ENCODE measurements at regions not wholly inside any gene's neighbourhood (a gene's known extent, or its start where the extent isn't known, plus 50 kb on each side); places are given as distances from the start of the nearest gene placed in this dataset.

DNA sequence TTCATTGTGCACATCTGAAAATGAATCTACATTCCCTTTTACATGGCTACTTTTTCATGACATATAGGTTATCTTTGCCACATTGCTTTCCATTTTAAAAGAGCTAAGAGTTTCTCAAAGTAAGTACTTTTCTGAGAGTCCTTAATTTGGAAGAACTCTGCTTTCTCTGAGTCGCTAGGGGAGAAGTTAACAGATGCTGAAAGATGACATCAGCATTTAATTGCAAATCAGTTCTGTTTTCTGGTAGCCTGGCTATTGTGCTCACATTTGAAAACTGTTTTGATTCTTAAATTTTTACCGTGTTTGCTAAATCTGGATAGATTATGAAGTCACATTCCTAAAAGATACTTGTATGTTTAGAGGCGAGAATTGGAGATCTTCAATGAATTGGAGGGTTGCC, 107.7 kb upstream of the C1QTNF9B start:
- WGBS (ENCODE audit: insufficient coverage), result 56% methylated on average over 2 of the region's 3 CpGs
- Histone ChIP-seq H3K4me3 (ENCODE audit: low read depth, low read length) (no peak overlapping the region), H3K36me3 (ENCODE audit: control insufficient read depth, insufficient read depth, low read length) (peaks cover 3% of the 10 kb centered on the region), H3K9me3 (ENCODE audit: control insufficient read depth, insufficient read depth, low read length) (no peaks in the 10 kb centered on the region), H3K4me1 (ENCODE audit: control insufficient read depth, insufficient read depth, low read length) (peaks cover 22% of the 10 kb centered on the region), H3K27ac (ENCODE audit: low read depth, low read length) (no peak overlapping the region), H3K27me3 (ENCODE audit: control insufficient read depth, insufficient read depth, low read length) (no peaks in the 10 kb centered on the region)
- DNase-seq (ENCODE audit: low read depth in 4 of 6, low spot score in 6 of 6), result no peak

DNA sequence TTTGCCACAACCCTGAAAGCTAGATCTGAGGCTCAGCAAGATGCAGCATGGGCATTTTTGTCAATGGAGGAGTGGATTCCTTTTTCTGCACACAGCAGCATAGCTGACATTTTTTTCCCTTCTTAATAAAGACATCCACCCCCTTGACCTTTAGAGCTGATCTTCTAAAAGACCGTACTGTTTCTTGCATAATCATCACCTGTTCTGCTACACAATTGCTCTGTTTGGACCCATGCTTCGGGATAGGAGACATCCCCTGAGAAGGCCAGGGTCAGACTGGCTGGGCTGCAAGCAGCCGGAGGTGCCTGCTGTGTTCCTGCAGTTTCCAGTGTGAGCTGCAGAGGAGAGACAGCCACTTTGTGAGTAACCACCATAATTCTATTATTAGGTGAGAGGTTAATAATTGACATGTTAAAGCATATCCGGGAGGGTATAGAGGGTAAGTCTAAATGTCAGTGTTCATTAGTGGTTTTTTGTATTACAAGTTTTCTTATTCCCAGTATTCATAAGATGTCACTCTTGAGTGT, 108.5 kb upstream of the C1QTNF9B start:
- Histone ChIP-seq H3K4me3 (ENCODE audit: low read depth, low read length) (no peak overlapping the region), H3K27ac (ENCODE audit: low read depth, low read length) (no peak overlapping the region), H3K27me3 (ENCODE audit: control insufficient read depth, insufficient read depth, low read length) (no peaks in the 10 kb centered on the region), H3K9me3 (ENCODE audit: control insufficient read depth, insufficient read depth, low read length) (no peaks in the 10 kb centered on the region), H3K36me3 (ENCODE audit: control insufficient read depth, insufficient read depth, low read length) (peaks cover 3% of the 10 kb centered on the region), H3K4me1 (ENCODE audit: control insufficient read depth, insufficient read depth, low read length) (peaks cover 17% of the 10 kb centered on the region)
- whole genome bisulfite sequencing (ENCODE audit: insufficient coverage), result 39% methylated on average over 3 of the region's 4 CpGs
- DNase-seq (ENCODE audit: low read depth in 4 of 6, low spot score in 6 of 6), result peak in 1 of 6 donors; percentile 37

DNA sequence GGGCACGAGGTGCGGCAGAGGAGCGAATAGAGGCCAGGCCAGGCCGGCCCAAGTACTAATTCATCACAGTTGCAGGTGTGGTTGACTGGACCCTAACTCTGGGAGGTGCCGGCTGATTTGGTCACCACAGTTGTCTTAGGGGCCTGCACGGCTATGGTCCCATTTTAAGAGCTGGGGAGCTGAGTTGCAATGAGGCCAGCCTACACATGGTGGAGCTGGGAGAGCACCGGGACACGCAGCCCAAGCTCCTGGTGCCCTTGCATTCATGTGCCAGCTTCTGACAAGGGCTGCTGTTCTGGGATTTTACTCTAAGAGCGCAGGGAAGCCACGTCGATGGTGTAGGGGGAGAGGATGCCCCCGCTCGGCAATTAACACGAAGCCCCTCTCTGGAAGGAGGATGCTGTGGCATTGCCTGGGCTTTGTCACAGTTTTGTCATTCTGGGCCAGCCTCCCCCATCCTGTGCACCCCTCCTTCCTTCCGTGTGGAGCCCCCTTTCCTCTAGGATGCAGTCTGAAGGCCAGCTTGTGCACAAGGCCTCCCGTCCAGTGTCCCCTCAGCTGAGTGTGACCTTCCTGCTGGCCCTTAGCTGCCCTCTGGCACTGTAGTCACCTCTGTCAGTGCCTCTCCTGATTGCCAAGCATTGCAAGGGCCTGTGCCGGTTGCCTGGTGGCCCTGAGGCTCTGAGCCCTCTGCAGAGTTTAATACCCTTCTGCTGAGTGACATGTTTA, 109.4 kb upstream of the C1QTNF9B start:
- no peaks in the 10 kb centered on the region for H3K9me3 ChIP-seq (ENCODE audit: control insufficient read depth, insufficient read depth, low read length)
- no peaks in the 10 kb centered on the region for H3K27me3 ChIP-seq (ENCODE audit: control insufficient read depth, insufficient read depth, low read length)
- H3K4me3 ChIP-seq (ENCODE audit: low read depth, low read length), result no peak overlapping the region
- peaks cover 14% of the 10 kb centered on the region for H3K4me1 ChIP-seq (ENCODE audit: control insufficient read depth, insufficient read depth, low read length)
- 88% methylated on average over 15 of the region's 17 CpGs for WGBS (ENCODE audit: insufficient coverage)
- H3K36me3 ChIP-seq (ENCODE audit: control insufficient read depth, insufficient read depth, low read length), result peaks cover 9% of the 10 kb centered on the region
- no peak overlapping the region for H3K27ac ChIP-seq (ENCODE audit: low read depth, low read length)
- DNase-seq (ENCODE audit: low read depth in 4 of 6, low spot score in 6 of 6), result no peak

GRCh38 chr13:24007979-24008620, 110.8 kb upstream of the C1QTNF9B start:
- H3K27me3 ChIP-seq (ENCODE audit: control insufficient read depth, insufficient read depth, low read length), result no peaks in the 10 kb centered on the region
- no peaks in the 10 kb centered on the region for H3K9me3 ChIP-seq (ENCODE audit: control insufficient read depth, insufficient read depth, low read length)
- H3K4me3 ChIP-seq (ENCODE audit: low read depth, low read length), result no peak overlapping the region
- peaks cover 22% of the 10 kb centered on the region for H3K4me1 ChIP-seq (ENCODE audit: control insufficient read depth, insufficient read depth, low read length)
- 94% methylated on average over 8 of the region's 9 CpGs for WGBS (ENCODE audit: insufficient coverage)
- no peak overlapping the region for H3K27ac ChIP-seq (ENCODE audit: low read depth, low read length)
- peaks cover 11% of the 10 kb centered on the region for H3K36me3 ChIP-seq (ENCODE audit: control insufficient read depth, insufficient read depth, low read length)
- DNase-seq (ENCODE audit: low read depth in 4 of 6, low spot score in 6 of 6), result no peak

GRCh38 chr13:24008679-24009078, 111.4 kb upstream of the C1QTNF9B start:
- WGBS (ENCODE audit: insufficient coverage), result 73% methylated on average over 3 of the region's 3 CpGs
- no peak overlapping the region for H3K4me3 ChIP-seq (ENCODE audit: low read depth, low read length)
- peaks cover 11% of the 10 kb centered on the region for H3K36me3 ChIP-seq (ENCODE audit: control insufficient read depth, insufficient read depth, low read length)
- peaks cover 24% of the 10 kb centered on the region for H3K4me1 ChIP-seq (ENCODE audit: control insufficient read depth, insufficient read depth, low read length)
- no peak for DNase-seq (ENCODE audit: low read depth in 4 of 6, low spot score in 6 of 6)
- H3K9me3 ChIP-seq (ENCODE audit: control insufficient read depth, insufficient read depth, low read length), result no peaks in the 10 kb centered on the region
- no peaks in the 10 kb centered on the region for H3K27me3 ChIP-seq (ENCODE audit: control insufficient read depth, insufficient read depth, low read length)
- no peak overlapping the region for H3K27ac ChIP-seq (ENCODE audit: low read depth, low read length)

GRCh38 chr13:24011266-24011665, 114.0 kb upstream of the C1QTNF9B start:
- H3K27me3 ChIP-seq (ENCODE audit: control insufficient read depth, insufficient read depth, low read length), result no peaks in the 10 kb centered on the region
- DNase-seq (ENCODE audit: low read depth in 4 of 6, low spot score in 6 of 6), result no peak
- no peaks in the 10 kb centered on the region for H3K9me3 ChIP-seq (ENCODE audit: control insufficient read depth, insufficient read depth, low read length)
- no peak overlapping the region for H3K27ac ChIP-seq (ENCODE audit: low read depth, low read length)
- H3K4me3 ChIP-seq (ENCODE audit: low read depth, low read length), result no peak overlapping the region
- H3K36me3 ChIP-seq (ENCODE audit: control insufficient read depth, insufficient read depth, low read length), result peaks cover 11% of the 10 kb centered on the region
- peaks cover 17% of the 10 kb centered on the region for H3K4me1 ChIP-seq (ENCODE audit: control insufficient read depth, insufficient read depth, low read length)
- WGBS (ENCODE audit: insufficient coverage), result 91% methylated on average over 7 of the region's 7 CpGs

GRCh38 chr13:24012648-24013047, 115.3 kb upstream of the C1QTNF9B start:
- peaks cover 8% of the 10 kb centered on the region for H3K36me3 ChIP-seq (ENCODE audit: control insufficient read depth, insufficient read depth, low read length)
- H3K4me3 ChIP-seq (ENCODE audit: low read depth, low read length), result no peak overlapping the region
- no peak for DNase-seq (ENCODE audit: low read depth in 4 of 6, low spot score in 6 of 6)
- H3K27ac ChIP-seq (ENCODE audit: low read depth, low read length), result no peak overlapping the region
- H3K9me3 ChIP-seq (ENCODE audit: control insufficient read depth, insufficient read depth, low read length), result no peaks in the 10 kb centered on the region
- H3K27me3 ChIP-seq (ENCODE audit: control insufficient read depth, insufficient read depth, low read length), result no peaks in the 10 kb centered on the region
- WGBS (ENCODE audit: insufficient coverage), result 71% methylated on average over 8 of the region's 10 CpGs
- H3K4me1 ChIP-seq (ENCODE audit: control insufficient read depth, insufficient read depth, low read length), result peaks cover 17% of the 10 kb centered on the region

DNA sequence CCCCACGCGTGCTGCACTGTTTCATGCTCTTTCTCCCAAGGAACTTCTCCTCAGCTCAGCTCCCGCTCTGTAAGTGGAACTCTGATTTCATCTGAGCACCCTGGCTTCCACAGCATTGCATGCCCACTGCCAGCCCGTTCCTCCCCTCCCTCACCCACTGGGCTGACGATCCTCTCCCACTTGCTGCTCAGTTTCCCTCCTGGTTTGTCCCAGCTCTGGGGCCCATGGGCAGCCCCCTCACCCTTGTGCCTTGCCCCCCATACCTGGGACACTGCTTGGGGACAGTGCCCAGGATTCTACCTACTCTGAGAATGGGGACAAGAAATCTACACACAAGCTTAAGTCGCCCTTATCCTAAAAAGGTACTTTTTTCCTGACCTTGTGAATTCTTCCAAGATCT, 115.9 kb upstream of the C1QTNF9B start:
- Histone ChIP-seq H3K4me3 (ENCODE audit: low read depth, low read length) (no peak overlapping the region), H3K4me1 (ENCODE audit: control insufficient read depth, insufficient read depth, low read length) (peaks cover 17% of the 10 kb centered on the region), H3K27me3 (ENCODE audit: control insufficient read depth, insufficient read depth, low read length) (no peaks in the 10 kb centered on the region), H3K27ac (ENCODE audit: low read depth, low read length) (no peak overlapping the region), H3K9me3 (ENCODE audit: control insufficient read depth, insufficient read depth, low read length) (no peaks in the 10 kb centered on the region), H3K36me3 (ENCODE audit: control insufficient read depth, insufficient read depth, low read length) (peaks cover 8% of the 10 kb centered on the region)
- DNase-seq (ENCODE audit: low read depth in 4 of 6, low spot score in 6 of 6), result no peak
- WGBS (ENCODE audit: insufficient coverage), result 89% methylated on average over 5 of the region's 6 CpGs

DNA sequence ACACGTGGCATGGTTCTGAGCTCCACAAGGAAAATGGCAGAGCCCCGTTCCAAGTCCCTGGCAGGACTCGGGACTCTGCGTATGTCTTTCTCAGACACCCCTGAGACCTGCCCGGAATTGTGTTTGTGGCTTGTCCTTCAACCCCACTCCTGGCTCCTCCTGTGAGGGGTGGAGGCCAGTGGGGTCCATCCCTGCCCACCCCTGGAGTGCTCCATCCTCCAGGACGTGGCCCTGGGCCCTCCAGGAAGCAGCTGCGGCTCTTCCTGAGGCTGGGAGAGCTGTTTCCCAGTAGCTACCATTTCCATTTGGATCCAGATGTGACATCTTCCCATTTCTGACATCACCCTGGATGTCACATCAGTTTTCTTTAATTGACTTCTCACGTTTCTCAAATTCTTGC, 118.7 kb upstream of the C1QTNF9B start:
- DNase-seq (ENCODE audit: low read depth in 4 of 6, low spot score in 6 of 6), result no peak
- H3K27ac ChIP-seq (ENCODE audit: low read depth, low read length), result no peak overlapping the region
- H3K36me3 ChIP-seq (ENCODE audit: control insufficient read depth, insufficient read depth, low read length), result peaks cover 6% of the 10 kb centered on the region
- H3K4me1 ChIP-seq (ENCODE audit: control insufficient read depth, insufficient read depth, low read length), result peaks cover 9% of the 10 kb centered on the region
- H3K27me3 ChIP-seq (ENCODE audit: control insufficient read depth, insufficient read depth, low read length), result no peaks in the 10 kb centered on the region
- 88% methylated on average over 8 of the region's 8 CpGs for WGBS (ENCODE audit: insufficient coverage)
- H3K9me3 ChIP-seq (ENCODE audit: control insufficient read depth, insufficient read depth, low read length), result no peaks in the 10 kb centered on the region
- no peak overlapping the region for H3K4me3 ChIP-seq (ENCODE audit: low read depth, low read length)

DNA sequence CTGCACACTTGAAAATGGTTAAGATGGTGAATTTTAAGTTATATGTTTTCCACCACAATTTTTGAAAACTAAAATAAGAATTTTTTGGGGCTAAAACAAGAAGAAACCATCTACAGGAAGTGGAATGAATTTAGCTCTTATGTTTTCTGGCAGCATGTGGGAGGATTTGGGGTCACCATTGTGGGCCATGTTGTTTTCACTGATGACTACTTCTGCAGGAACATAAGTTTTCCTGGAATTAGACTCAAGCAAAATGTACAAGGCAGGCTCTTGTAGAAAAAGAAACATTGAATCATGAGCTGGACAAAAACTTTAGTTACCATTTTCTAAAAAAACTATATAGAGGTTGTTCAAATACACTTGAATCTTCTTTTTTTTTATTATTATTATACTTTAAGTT, 125.3 kb upstream of the C1QTNF9B start:
- no peak overlapping the region for H3K27ac ChIP-seq (ENCODE audit: low read depth, low read length)
- no peaks in the 10 kb centered on the region for H3K27me3 ChIP-seq (ENCODE audit: control insufficient read depth, insufficient read depth, low read length)
- no peaks in the 10 kb centered on the region for H3K36me3 ChIP-seq (ENCODE audit: control insufficient read depth, insufficient read depth, low read length)
- DNase-seq (ENCODE audit: low read depth in 4 of 6, low spot score in 6 of 6), result no peak
- no peaks in the 10 kb centered on the region for H3K4me1 ChIP-seq (ENCODE audit: control insufficient read depth, insufficient read depth, low read length)
- H3K9me3 ChIP-seq (ENCODE audit: control insufficient read depth, insufficient read depth, low read length), result no peaks in the 10 kb centered on the region
- H3K4me3 ChIP-seq (ENCODE audit: low read depth, low read length), result no peak overlapping the region

Measured in spinal cord (tissue), 9 donors.